GM18498 (cell line): ENCODE measurements at regions not wholly inside any gene's neighbourhood (a gene's known extent, or its start where the extent isn't known, plus 50 kb on each side); places are given as distances from the start of the nearest gene placed in this dataset.
"Not testable (repeated sequence)": the region's sequence is repeated elsewhere in the genome, so short reads cannot be mapped to it uniquely, and the experiment has no call there.

Experiments
- ATAC-seq: cut with Tn5 transposase; IDR thresholded peaks from one replicate; pipeline ENCODE4 v1.9.1; 2021; ENCODE audit warnings: mild to moderate bottlenecking, moderate library complexity; ENCODE audit not compliant: unreplicated experiment

GRCh38 chr12:46550266-46550879 lies 177.8 kb upstream of the SLC38A2 start:
- no peak for ATAC-seq

GRCh38 chr12:46549527-46550265 lies 177.1 kb upstream of the SLC38A2 start:
- no peak for ATAC-seq

- ATAC-seq: no peak
These were observed 176.1 kb upstream of the SLC38A2 start for GRCh38 chr12:46548605-46549071.

- ATAC-seq: no peak
These were observed 175.1 kb upstream of the SLC38A2 start for GRCh38 chr12:46547421-46548354.

GRCh38 chr12:46546634-46547273 lies 174.2 kb upstream of the SLC38A2 start:
- ATAC-seq: peak; percentile 97

GRCh38 chr12:46543378-46543795 lies 170.8 kb upstream of the SLC38A2 start:
- ATAC-seq: not testable (repeated sequence)

GRCh38 chr12:46538976-46539375 lies 166.4 kb upstream of the SLC38A2 start:
- no peak for ATAC-seq

- no peak for ATAC-seq
These were observed 164.9 kb upstream of the SLC38A2 start for GRCh38 chr12:46537387-46537955.

- ATAC-seq: peak; percentile 83
These were observed 163.7 kb upstream of the SLC38A2 start for GRCh38 chr12:46536316-46536715.

GRCh38 chr12:46535907-46536306 lies 163.3 kb upstream of the SLC38A2 start:
- peak; percentile 22 for ATAC-seq

- ATAC-seq: no peak
These were observed 162.8 kb upstream of the SLC38A2 start for GRCh38 chr12:46535376-46535775.

- ATAC-seq: no peak
These were observed 161.8 kb upstream of the SLC38A2 start for GRCh38 chr12:46534327-46534840.

- no peak for ATAC-seq
These were observed 161.2 kb upstream of the SLC38A2 start for GRCh38 chr12:46533723-46534122.

- ATAC-seq: no peak
These were observed 159.2 kb upstream of the SLC38A2 start for GRCh38 chr12:46531804-46532203.

- no peak for ATAC-seq
These were observed 158.6 kb upstream of the SLC38A2 start for GRCh38 chr12:46531059-46531785.

- no peak for ATAC-seq
These were observed 157.9 kb upstream of the SLC38A2 start for GRCh38 chr12:46530373-46531056.

- ATAC-seq: no peak
These were observed 153.7 kb upstream of the SLC38A2 start for GRCh38 chr12:46526233-46526632.

- ATAC-seq: no peak
These were observed 152.2 kb upstream of the SLC38A2 start for GRCh38 chr12:46524778-46525177.
